H1 (cell line): ENCODE measurements at regions not wholly inside any gene's neighbourhood (a gene's known extent, or its start where the extent isn't known, plus 50 kb on each side); places are given as distances from the start of the nearest gene placed in this dataset.

Experiments used
- CREB1 ChIP-seq: IDR thresholded peaks from 2 replicates; pipeline ENCODE4 v1.6.1; 2012; ENCODE audit warnings: inconsistent platforms
- EZH2 ChIP-seq: fragments of 200-600 bp; sonication (generic); IDR thresholded peaks from 2 replicates; pipeline ENCODE4 v1.7.1; 2012; ENCODE audit warnings: low read depth, mild to moderate bottlenecking, moderate library complexity, low read length, inconsistent platforms; ENCODE audit not compliant: severe bottlenecking
- KDM4A ChIP-seq: IDR thresholded peaks from one replicate; pipeline ENCODE4 v1.7.1; 2012; ENCODE audit warnings: low read depth, mild to moderate bottlenecking, moderate library complexity, low read length, inconsistent platforms; ENCODE audit not compliant: severe bottlenecking
- KDM5A ChIP-seq: fragments of 200-600 bp; IDR thresholded peaks from 2 replicates; pipeline ENCODE4 v1.7.1; 2012; ENCODE audit warnings: mild to moderate bottlenecking, low read length, inconsistent platforms, mixed read lengths
- SUZ12 ChIP-seq: fragments of 200-600 bp; sonication (generic); IDR thresholded peaks from 2 replicates; pipeline ENCODE4 v1.6.1; 2012; ENCODE audit warnings: mild to moderate bottlenecking, inconsistent platforms, low read length, moderate library complexity, mixed read lengths
- TF ChIP-seq, protein P1 (sequence below): IDR thresholded peaks from 2 replicates; pipeline ENCODE4 v1.6.1; 2012; ENCODE audit warnings: inconsistent platforms

DNA sequence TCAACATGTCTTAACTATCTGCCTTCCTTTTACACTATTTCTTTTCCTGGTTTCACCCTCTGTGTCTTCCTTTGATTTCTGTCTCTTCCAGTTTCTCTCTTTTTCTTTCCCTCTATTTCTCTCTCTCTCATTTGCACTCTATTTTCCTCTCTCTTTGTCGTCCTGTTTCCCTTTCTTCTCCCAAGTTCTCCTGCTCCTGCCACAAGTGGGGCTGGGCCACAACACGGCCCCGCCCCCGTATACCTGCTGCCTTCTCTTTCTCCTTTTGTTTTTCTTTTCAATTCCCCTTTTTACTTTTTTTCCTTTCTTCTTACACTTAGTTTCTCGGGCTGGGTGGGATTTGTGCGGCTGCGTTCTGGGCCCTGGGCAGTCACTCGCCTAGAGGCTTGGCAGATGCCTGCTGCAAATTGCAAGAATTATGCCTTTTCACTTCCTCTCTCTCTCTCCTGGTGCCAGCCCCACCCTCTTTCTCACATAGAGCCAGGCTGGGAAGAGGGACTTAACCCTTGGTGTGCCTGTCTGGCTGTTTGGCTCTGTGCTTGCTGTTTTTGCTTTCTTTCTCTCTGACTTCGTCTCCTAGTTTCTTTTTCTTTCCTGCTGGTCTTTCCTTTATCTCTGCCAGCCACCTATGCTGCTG lies 2139.4 kb downstream of the TP53TG3F start (continued):
- TF ChIP-seq, protein P1, sequence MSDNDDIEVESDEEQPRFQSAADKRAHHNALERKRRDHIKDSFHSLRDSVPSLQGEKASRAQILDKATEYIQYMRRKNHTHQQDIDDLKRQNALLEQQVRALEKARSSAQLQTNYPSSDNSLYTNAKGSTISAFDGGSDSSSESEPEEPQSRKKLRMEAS = no peak
- TF ChIP-seq EZH2 (no peak), SUZ12 (no peak), CREB1 (no peak), KDM5A (no peak), KDM4A (no peak)
- TF ChIP-seq, all 59 proteins: peak for 0
